Cardiac fibroblast (primary cell): ENCODE measurements at regions not wholly inside any gene's neighbourhood (a gene's known extent, or its start where the extent isn't known, plus 50 kb on each side); places are given as distances from the start of the nearest gene placed in this dataset.
A peak's percentile ranks its signal among the peaks of the same experiment; 100 is the strongest.

Experiments used
- DNase-seq, 2 donors: peaks; one replicate each; pipeline versions ENCODE4 v3.0.0 to v3.0.0-alpha.2; 2010; ENCODE audit warnings: low read depth in 2 of 2
- H3K4me3 ChIP-seq, 2 donors: replicated peaks in 1 of 2; 1 replicate in 1 of 2; 2 replicates in 1 of 2; pipeline ENCODE4 v1.5.1; 2011; ENCODE audit warnings: low read depth in 2 of 2, low read length in 2 of 2, mild to moderate bottlenecking in 2 of 2, moderate library complexity in 1 of 2
- CTCF ChIP-seq: IDR thresholded peaks from one replicate; pipeline ENCODE4 v1.5.1; 2011; ENCODE audit warnings: low read depth, mild to moderate bottlenecking, low read length, inconsistent platforms

- TF ChIP-seq CTCF: no peak
- no peak for DNase-seq
- no peak overlapping the region for H3K4me3 ChIP-seq
Observed at GRCh38 chr1:198923993-198924392, 285.2 kb downstream of the PTPRC start.

GRCh38 chr1:198925567-198925966 is 286.7 kb downstream of the PTPRC start:
- TF ChIP-seq CTCF: no peak
- no peak overlapping the region for H3K4me3 ChIP-seq
- no peak for DNase-seq

GRCh38 chr1:198927129-198927528 is 288.3 kb downstream of the PTPRC start:
- no peak overlapping the region for H3K4me3 ChIP-seq
- no peak for TF ChIP-seq CTCF
- no peak for DNase-seq

GRCh38 chr1:198929111-198929604 is 290.3 kb downstream of the PTPRC start:
- no peak for TF ChIP-seq CTCF
- DNase-seq: no peak

GRCh38 chr1:198929961-198930599 is 291.2 kb downstream of the PTPRC start:
- TF ChIP-seq CTCF: no peak
- DNase-seq: peak; percentile 51 to 60
- peak overlapping the region in 1 of 2 donors; percentile 31 for H3K4me3 ChIP-seq

More at GRCh38 chr1:198929111-198929604, 290.3 kb downstream of the PTPRC start:
- no peak overlapping the region for H3K4me3 ChIP-seq

- peak overlapping the region in 1 of 2 donors; percentile 24 for H3K4me3 ChIP-seq
- no peak for TF ChIP-seq CTCF
- peak in 1 of 2 donors; percentile 51 for DNase-seq
Observed at GRCh38 chr1:198932351-198932991, 293.6 kb downstream of the PTPRC start.
